Fibroblast of lung (primary cell): ENCODE measurements at regions not wholly inside any gene's neighbourhood (a gene's known extent, or its start where the extent isn't known, plus 50 kb on each side); places are given as distances from the start of the nearest gene placed in this dataset.

Source experiments
- EZH2 ChIP-seq: IDR thresholded peaks from 2 replicates; pipeline ENCODE4 v1.5.1; 2012; ENCODE audit warnings: low read length, control low read depth, mild to moderate bottlenecking; ENCODE audit errors: missing control alignments
- TF ChIP-seq, protein P1 (sequence below), 2 donors: IDR thresholded peaks in 1 of 2; conservative IDR thresholded peaks in 1 of 2; 1 replicate in 1 of 2; 2 replicates in 1 of 2; pipeline ENCODE4 v1.5.1; 2011 to 2012; ENCODE audit warnings: low read length in 2 of 2, control low read depth in 1 of 2, inconsistent platforms in 1 of 2, low read depth in 1 of 2, mild to moderate bottlenecking in 1 of 2

DNA sequence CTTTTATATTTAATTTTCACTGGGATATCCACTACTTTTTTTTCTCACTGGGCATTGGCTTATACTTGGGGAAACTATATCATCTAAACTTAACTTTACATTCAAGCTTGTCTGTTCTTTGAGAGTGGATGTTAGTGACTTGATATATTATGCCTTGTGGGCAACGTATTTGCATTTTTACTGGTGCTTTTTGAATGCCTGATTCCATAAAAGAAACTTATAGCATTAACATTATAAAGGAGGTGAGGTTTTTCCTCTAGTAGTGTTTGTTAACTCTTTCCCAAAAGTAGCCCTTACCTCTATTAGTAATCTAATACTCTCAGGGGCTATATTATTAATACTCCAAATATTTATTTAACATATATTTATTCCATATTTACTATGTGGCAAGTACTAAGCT is 416.5 kb downstream of the PLA2G4A start:
- TF ChIP-seq, protein P1, sequence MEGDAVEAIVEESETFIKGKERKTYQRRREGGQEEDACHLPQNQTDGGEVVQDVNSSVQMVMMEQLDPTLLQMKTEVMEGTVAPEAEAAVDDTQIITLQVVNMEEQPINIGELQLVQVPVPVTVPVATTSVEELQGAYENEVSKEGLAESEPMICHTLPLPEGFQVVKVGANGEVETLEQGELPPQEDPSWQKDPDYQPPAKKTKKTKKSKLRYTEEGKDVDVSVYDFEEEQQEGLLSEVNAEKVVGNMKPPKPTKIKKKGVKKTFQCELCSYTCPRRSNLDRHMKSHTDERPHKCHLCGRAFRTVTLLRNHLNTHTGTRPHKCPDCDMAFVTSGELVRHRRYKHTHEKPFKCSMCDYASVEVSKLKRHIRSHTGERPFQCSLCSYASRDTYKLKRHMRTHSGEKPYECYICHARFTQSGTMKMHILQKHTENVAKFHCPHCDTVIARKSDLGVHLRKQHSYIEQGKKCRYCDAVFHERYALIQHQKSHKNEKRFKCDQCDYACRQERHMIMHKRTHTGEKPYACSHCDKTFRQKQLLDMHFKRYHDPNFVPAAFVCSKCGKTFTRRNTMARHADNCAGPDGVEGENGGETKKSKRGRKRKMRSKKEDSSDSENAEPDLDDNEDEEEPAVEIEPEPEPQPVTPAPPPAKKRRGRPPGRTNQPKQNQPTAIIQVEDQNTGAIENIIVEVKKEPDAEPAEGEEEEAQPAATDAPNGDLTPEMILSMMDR (conservative IDR thresholded peaks at IDR 0.05 in 1 of 2, IDR thresholded peaks at IDR 0.05 in 1 of 2; ENCODE audit: low read depth in 1 of 2, low read length in 2 of 2): no peak
- no peak for TF ChIP-seq EZH2
